Hepatocyte (in vitro differentiated cells): ENCODE measurements at regions not wholly inside any gene's neighbourhood (a gene's known extent, or its start where the extent isn't known, plus 50 kb on each side); places are given as distances from the start of the nearest gene placed in this dataset.

Experiments used
- DNase-seq: peaks from one replicate; pipeline ENCODE4 v3.0.0-alpha.2; 2016; ENCODE audit warnings: low spot score
- H2AFZ ChIP-seq: fragments of 200-600 bp; sonication (generic); 2 replicates; pipeline ENCODE4 v1.6.0; 2016; ENCODE audit warnings: antibody characterized with exemption, mild to moderate bottlenecking
- H3K27ac ChIP-seq: fragments of 200-600 bp; sonication (generic); 2 replicates; pipeline ENCODE4 v1.5.1; 2016; ENCODE audit warnings: mild to moderate bottlenecking
- H3K27me3 ChIP-seq: fragments of 200-600 bp; sonication (generic); 2 replicates; pipeline ENCODE4 v1.6.1; 2016
- H3K36me3 ChIP-seq: fragments of 200-600 bp; sonication (generic); replicated peaks from 2 replicates; pipeline ENCODE4 v1.5.1; 2016; ENCODE audit warnings: low read depth; ENCODE audit not compliant: insufficient read depth
- H3K4me1 ChIP-seq: fragments of 200-600 bp; sonication (generic); 2 replicates; pipeline ENCODE4 v1.5.1; 2016; ENCODE audit warnings: mild to moderate bottlenecking, moderate library complexity; ENCODE audit not compliant: insufficient read depth
- H3K4me2 ChIP-seq: fragments of 200-600 bp; sonication (generic); 2 replicates; pipeline ENCODE4 v1.6.0; 2016
- H3K4me3 ChIP-seq: fragments of 200-600 bp; sonication (generic); 2 replicates; pipeline ENCODE4 v1.5.1; 2016; ENCODE audit warnings: mild to moderate bottlenecking
- H3K79me2 ChIP-seq: fragments of 200-600 bp; sonication (generic); 2 replicates; pipeline ENCODE4 v1.6.0; 2017; ENCODE audit warnings: mild to moderate bottlenecking
- H3K9me2 ChIP-seq: fragments of 200-600 bp; sonication (generic); replicated peaks from 2 replicates; pipeline ENCODE4 v1.6.0; 2017; ENCODE audit warnings: mild to moderate bottlenecking; ENCODE audit not compliant: insufficient read depth
- H3K9me3 ChIP-seq: fragments of 200-600 bp; sonication (generic); 2 replicates; pipeline ENCODE4 v1.5.1; 2016; ENCODE audit warnings: low read depth, mild to moderate bottlenecking
- H4K20me1 ChIP-seq: fragments of 200-600 bp; sonication (generic); 2 replicates; pipeline ENCODE4 v1.6.0; 2016; ENCODE audit warnings: mild to moderate bottlenecking; ENCODE audit not compliant: insufficient read depth, poor library complexity, severe bottlenecking
- EZH2 ChIP-seq: fragments of 200-600 bp; sonication (generic); IDR thresholded peaks from 2 replicates; pipeline ENCODE4 v1.6.1; 2016; ENCODE audit warnings: antibody characterized with exemption, mild to moderate bottlenecking, borderline replicate concordance
- EZH2phosphoT487 ChIP-seq: fragments of 200-600 bp; sonication (generic); IDR thresholded peaks from one replicate; pipeline ENCODE4 v1.6.1; 2018; ENCODE audit warnings: antibody characterized with exemption, mild to moderate bottlenecking, low read depth, moderate library complexity; ENCODE audit not compliant: unreplicated experiment, severe bottlenecking
- WGBS: methylation state at CpG from one replicate; pipeline ENCODE4 v1.1.6; 2016; ENCODE audit warnings: low lambda C conversion rate; ENCODE audit errors: missing lambda C conversion rate; 5-methylcytosine and 5-hydroxymethylcytosine counted together
- TF ChIP-seq, protein P1 (sequence below): fragments of 200-600 bp; sonication (generic); IDR thresholded peaks from 2 replicates; pipeline ENCODE4 v1.5.1; 2016; ENCODE audit warnings: antibody characterized with exemption, mild to moderate bottlenecking; ENCODE audit not compliant: poor library complexity

DNA sequence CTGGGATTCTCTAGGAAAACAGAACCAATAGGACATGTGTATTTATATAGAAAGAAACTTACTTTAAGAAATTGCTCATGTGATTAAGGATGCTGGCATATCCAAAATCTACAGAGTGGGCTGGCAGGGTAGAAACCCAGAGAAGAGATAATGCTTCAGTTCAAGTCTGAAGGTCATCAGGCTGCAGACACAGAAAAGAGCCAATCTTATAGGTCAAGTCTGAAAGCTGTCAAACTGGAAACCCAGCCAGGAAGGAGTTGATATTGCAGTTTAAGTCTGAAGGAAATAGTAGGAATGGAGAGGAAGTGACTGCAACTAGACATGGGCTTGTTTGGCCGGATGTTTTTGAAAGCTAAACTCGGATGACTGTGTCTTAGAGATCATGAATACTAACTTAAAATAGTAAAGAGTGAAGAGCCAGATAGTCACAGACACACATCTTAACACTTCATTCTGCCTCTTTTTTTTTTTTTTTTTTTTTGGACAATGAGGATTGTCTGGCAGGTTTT is 125.3 kb upstream of the GPC6 start:
- Histone ChIP-seq H3K4me2 (no peak overlapping the region), H4K20me1 (no peaks in the 10 kb centered on the region), H3K27ac (no peak overlapping the region), H3K9me2 (no peaks in the 10 kb centered on the region), H3K79me2 (no peaks in the 10 kb centered on the region), H3K4me3 (no peak overlapping the region), H3K9me3 (no peaks in the 10 kb centered on the region), H2AFZ (no peak overlapping the region), H3K36me3 (no peaks in the 10 kb centered on the region), H3K4me1 (peaks cover 4% of the 10 kb centered on the region), H3K27me3 (no peaks in the 10 kb centered on the region)
- WGBS: 87% methylated on average over 2 of the region's 2 CpGs
- DNase-seq: no peak
- TF ChIP-seq EZH2 (no peak), EZH2phosphoT487 (no peak)
- TF ChIP-seq, protein P1, sequence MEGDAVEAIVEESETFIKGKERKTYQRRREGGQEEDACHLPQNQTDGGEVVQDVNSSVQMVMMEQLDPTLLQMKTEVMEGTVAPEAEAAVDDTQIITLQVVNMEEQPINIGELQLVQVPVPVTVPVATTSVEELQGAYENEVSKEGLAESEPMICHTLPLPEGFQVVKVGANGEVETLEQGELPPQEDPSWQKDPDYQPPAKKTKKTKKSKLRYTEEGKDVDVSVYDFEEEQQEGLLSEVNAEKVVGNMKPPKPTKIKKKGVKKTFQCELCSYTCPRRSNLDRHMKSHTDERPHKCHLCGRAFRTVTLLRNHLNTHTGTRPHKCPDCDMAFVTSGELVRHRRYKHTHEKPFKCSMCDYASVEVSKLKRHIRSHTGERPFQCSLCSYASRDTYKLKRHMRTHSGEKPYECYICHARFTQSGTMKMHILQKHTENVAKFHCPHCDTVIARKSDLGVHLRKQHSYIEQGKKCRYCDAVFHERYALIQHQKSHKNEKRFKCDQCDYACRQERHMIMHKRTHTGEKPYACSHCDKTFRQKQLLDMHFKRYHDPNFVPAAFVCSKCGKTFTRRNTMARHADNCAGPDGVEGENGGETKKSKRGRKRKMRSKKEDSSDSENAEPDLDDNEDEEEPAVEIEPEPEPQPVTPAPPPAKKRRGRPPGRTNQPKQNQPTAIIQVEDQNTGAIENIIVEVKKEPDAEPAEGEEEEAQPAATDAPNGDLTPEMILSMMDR: no peak

DNA sequence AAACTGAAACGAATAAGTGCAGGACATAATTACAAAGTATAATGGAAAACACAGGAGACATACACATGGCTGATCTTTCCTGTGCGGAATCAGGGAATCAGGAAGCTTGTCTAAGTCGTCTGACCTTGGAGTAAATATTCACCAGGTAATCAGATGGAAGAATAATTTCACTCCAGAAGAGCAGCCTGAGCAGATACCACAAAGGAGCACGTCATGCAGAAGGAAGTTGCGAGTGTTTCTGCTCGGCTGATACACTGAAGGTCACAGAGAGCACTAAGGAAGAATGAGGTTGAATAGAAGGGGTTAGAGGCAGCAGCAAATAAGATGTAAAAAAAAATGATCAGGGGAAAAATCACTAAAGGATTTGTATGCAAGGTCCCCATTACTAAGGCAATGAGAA is 122.3 kb upstream of the GPC6 start:
- no peak overlapping the region for H3K4me3 ChIP-seq
- H3K27me3 ChIP-seq: no peaks in the 10 kb centered on the region
- H3K9me2 ChIP-seq: no peaks in the 10 kb centered on the region
- H3K36me3 ChIP-seq: no peaks in the 10 kb centered on the region
- H2AFZ ChIP-seq: no peak overlapping the region
- no peaks in the 10 kb centered on the region for H3K9me3 ChIP-seq
- H4K20me1 ChIP-seq: no peaks in the 10 kb centered on the region
- H3K4me1 ChIP-seq: no peaks in the 10 kb centered on the region
- H3K27ac ChIP-seq: no peak overlapping the region
- DNase-seq: no peak
- WGBS: 84% methylated on average over 6 of the region's 6 CpGs
- TF ChIP-seq, protein P1: no peak
- TF ChIP-seq EZH2phosphoT487 (no peak), EZH2 (no peak)
- H3K4me2 ChIP-seq: no peak overlapping the region
- no peaks in the 10 kb centered on the region for H3K79me2 ChIP-seq

DNA sequence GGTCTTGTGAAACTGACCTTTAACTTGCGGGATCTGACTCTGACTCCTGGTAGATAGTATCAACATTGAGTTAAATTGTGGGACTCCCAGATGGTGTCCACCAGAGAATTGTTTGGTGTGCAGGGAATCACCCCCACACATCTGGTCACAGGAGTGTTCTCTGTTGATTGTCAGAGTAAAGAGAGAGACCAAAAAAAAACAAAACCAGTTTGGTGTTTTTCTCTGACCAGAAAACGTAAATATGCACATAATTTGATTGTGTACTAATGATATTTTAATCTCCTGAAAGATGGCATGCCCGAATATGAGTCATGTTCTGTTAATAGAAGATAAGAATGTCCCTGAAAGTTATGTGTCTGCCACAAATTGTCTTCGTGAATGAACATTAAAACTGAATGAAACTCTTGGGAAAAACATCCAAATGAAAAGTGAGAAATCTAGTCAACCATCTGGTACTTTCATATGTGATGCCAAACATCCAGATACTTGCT is 118.5 kb upstream of the GPC6 start:
- no peak for DNase-seq
- no peak overlapping the region for H2AFZ ChIP-seq
- H4K20me1 ChIP-seq: no peaks in the 10 kb centered on the region
- 81% methylated on average over 4 of the region's 4 CpGs for WGBS
- no peaks in the 10 kb centered on the region for H3K36me3 ChIP-seq
- H3K4me2 ChIP-seq: no peak overlapping the region
- H3K9me3 ChIP-seq: no peaks in the 10 kb centered on the region
- no peak overlapping the region for H3K27ac ChIP-seq
- H3K27me3 ChIP-seq: no peaks in the 10 kb centered on the region
- H3K4me1 ChIP-seq: no peaks in the 10 kb centered on the region
- TF ChIP-seq, protein P1: no peak
- TF ChIP-seq EZH2phosphoT487 (no peak), EZH2 (no peak)
- H3K79me2 ChIP-seq: no peaks in the 10 kb centered on the region
- H3K4me3 ChIP-seq: no peak overlapping the region
- no peaks in the 10 kb centered on the region for H3K9me2 ChIP-seq
